ENCODE measurements at regions not wholly inside any gene's neighbourhood (a gene's known extent, or its start where the extent isn't known, plus 50 kb on each side); places are given as distances from the start of the nearest gene placed in this dataset.

DNA sequence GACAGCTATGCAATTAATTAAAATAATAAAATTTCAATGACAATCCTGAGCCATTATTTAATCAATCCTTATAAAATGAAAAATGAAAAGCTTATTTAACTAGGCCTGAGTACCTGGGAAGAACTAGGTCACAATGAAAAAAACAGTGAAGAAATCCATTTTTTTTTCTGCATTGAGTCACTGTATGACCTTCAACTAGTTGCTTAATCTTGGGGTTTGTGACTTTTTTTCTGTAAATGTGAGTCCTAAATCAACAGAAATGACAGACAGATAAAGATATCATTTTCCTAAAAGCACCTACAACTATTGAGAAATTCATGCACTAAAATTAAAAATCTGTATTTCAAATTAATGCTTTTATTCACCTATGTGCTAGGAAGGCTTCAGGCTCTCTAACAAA, 96.8 kb downstream of the TMEM26 start:
- in situ Hi-C loops (cut with MboI; ENCODE audit: low sequenced_read_pairs): no loop called here

DNA sequence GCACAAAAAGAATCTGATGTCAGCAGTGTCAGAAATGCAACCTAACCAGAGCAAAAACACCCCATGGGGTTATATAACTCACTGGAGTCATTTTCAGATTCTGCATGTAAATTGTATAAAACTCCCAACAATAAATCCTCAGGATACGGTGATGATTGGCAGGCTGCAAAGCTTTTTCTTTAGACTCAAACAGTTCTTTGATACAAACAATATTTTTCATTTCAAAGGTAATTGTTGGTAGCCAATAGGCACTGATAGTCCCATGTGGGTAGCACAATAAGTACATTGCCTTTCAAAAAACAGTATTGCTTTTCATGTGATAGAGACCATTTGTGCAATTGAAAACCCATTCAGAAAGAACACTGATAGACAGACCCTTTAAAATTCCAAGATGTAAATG, 98.0 kb downstream of the TMEM26 start:
- in situ Hi-C loops (cut with MboI; ENCODE audit: low sequenced_read_pairs): no loop called here

DNA sequence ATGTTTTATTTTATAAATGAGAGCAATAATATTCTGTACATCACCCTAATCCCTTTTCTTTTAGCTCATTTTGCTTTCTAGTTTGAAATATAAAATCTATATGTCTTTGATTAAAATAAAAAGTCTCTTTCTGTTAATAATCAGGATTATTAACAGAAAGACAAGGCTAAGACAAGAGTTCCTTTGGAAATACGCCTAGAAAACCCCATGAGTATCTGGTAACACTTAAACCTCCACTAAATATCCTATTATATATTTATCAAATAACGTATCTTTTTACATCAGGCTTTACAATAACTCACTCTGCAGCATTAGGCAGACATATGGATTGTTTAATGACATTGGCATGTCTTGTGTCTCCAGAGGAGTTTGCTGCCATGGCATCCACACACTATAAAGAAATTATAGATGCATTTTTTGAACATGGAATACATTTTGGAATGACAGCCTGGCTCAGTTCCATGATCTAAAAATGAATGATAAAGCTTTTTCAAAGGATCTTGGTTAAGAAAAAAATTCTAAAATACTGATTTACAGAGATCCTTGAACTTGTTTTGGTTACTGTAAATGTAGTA, 98.7 kb downstream of the TMEM26 start:
- in situ Hi-C loops (cut with MboI; ENCODE audit: low sequenced_read_pairs): no loop called here

DNA sequence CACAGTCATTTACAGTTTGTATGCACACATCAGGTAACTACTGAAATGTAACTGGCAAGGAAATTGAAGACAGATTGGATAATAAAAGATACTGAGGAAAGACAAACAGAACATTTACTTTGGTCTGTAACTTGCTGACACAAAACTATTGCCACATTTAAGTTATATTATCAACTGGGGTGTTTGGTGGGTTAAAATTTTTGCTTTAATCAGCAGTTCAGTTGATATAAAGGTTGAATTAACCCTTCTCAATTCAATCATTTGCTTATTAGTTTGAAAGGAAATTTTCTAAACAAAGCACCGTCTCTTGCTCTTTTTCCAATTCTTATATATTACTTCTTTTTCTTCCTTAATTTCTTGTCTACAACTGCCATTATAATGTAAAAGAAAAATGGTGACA, 102.4 kb downstream of the TMEM26 start:
- in situ Hi-C loops (cut with MboI; ENCODE audit: low sequenced_read_pairs): no loop called here

DNA sequence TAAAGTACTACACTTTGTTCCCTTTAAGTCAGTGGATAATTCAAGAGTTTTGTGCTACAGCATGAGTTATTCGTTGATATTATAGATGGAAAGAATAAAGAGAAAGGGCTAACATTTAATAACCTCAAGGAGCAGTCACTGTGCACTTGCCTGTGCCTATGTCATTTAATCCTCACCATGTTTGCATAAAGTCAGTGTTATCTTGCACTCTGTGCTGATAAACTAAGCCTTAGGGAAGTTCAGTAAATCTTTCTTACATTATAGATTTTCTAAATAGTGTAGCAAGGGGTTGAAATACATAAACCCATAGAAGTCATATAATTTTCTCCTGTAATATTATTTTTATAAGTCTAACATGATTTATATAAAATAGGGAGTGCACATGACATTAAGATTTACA, 103.1 kb downstream of the TMEM26 start:
- in situ Hi-C loops (cut with MboI; ENCODE audit: low sequenced_read_pairs): no loop called here

DNA sequence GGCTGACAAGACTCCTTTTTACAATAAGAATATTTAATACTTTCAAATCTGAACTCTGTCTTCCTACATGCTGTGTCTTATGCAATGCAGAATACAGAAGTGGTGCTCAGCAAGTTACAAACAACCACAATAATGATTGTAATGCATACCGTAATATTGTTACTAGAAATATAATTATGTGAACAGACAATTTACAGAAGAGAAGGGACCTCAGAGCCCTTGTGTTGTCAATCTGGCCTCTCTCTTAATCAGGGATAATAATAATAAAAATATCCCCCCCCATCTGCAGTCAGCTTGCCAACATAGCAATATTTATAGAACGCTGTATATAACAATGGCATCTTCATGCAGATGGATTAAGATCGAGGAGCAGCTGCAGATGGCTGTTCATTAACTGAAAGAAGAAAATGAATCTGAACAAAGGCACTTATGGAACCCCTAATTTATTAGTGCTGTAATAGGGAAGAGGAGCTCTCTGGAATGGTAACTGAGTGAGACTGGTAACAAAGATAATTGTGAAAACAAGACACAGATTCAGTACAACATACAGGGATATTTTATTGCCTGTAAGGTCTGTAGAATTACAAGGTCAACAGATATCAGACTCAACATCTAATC, 106.3 kb downstream of the TMEM26 start:
- in situ Hi-C loops (cut with MboI; ENCODE audit: low sequenced_read_pairs): no loop called here

DNA sequence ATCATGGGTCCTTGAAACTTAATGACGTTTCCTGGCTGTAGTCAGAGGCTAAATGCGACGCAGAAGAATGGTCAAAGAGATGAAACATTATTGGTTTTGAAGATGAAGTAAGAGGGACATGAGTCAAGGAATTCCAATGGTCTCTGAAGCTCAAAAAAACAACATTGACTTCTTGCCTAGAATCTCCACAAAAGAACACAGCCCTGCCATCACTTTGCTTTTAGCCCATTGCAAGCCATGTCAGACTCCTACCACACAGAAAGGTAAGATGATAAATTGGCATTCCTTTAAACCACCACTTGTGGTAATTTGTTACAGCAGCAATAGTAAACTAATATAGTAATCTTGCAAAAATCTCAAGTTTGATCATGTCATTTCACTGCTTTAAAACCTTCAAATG, 109.4 kb downstream of the TMEM26 start:
- in situ Hi-C loops (cut with MboI; ENCODE audit: low sequenced_read_pairs): no loop called here

DNA sequence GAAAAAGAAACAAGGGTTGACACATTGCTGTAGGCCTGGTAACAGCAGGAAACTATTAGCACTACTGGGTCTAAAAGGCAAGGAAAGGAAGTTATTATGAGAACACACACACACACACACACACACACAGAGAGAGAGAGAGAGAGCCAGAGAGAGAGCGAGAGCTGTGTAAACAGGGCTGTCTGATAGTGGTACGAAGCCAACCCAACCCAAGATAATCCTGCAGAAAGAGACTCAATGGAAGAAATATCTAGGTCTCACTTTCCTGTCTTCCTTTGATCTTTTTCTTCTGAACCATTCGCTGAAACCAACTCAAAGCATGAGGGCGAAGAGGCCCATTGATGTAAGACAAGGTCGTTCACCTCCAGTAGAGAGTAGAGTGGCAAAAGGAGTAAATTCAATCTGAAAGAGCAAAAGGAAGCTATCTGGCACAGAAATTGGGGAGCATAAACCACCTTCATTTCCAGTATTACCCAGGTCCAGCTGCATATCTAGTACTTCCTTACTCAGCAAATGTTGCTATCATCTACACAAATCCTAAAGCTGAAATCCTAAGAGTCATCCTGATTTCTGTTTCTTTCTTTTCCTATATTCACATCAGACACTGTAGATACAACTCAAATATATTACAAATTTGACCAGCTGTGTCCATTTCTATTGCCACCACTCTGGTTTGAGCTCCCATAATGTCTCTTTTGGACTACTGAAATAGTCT, 110.2 kb downstream of the TMEM26 start:
- in situ Hi-C loops (cut with MboI; ENCODE audit: low sequenced_read_pairs): no loop called here

DNA sequence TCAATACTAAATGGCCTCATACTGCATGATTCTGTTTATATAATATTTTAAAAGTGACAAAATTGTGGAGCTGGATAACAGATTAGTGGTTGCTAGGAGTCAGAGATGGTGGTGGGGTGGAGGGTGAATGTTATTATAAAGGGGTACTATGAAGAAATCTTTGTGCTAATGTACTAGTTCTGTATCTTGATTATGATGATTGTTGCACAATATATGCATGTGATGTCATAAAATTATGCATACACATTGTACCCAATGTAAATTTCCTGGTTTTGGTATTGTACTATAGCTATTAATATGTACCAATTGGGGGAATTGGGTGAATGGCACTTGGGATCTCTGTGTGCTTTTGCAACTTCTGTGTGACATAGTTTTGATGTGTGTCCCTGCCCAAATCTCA, 112.2 kb downstream of the TMEM26 start:
- in situ Hi-C loops (cut with MboI; ENCODE audit: low sequenced_read_pairs): no loop called here

DNA sequence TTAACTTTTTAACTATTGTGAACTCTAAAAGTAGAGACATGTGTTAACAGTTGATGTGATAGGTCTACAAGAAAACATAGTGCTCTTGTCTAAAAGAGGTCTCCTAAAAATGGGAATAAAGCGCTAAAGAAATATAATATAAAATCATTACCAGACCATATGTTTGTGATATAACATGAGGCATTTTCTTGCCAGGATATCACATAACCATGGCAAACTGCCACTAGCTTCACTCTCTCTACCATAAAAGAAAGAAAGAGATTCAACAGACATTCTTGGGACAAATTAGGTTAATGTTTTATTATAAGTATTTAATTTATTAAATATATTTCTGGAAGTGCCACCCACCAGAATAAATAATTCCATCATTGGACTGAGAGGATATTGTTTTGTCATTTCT, 115.0 kb downstream of the TMEM26 start:
- in situ Hi-C loops (cut with MboI; ENCODE audit: low sequenced_read_pairs): no loop called here

DNA sequence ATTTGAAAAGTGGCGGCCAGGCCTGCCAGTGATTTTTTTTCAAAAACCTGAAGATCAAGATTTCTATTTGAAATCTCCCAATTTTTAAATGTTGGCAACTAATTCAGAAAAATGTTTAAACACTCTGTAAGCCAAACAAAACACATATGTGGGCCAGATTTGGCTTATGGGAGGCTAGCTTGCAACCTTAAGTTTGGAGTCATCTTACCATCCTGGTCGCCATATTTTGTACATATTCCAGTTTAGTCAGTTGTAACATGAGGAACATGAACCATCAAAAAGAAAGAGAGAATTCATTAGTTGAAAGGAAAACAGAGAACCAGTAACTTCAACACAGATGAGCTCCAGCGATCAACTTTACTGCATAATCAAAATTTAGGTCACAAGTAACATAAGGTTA, 115.4 kb downstream of the TMEM26 start:
- in situ Hi-C loops (cut with MboI; ENCODE audit: low sequenced_read_pairs): no loop called here

DNA sequence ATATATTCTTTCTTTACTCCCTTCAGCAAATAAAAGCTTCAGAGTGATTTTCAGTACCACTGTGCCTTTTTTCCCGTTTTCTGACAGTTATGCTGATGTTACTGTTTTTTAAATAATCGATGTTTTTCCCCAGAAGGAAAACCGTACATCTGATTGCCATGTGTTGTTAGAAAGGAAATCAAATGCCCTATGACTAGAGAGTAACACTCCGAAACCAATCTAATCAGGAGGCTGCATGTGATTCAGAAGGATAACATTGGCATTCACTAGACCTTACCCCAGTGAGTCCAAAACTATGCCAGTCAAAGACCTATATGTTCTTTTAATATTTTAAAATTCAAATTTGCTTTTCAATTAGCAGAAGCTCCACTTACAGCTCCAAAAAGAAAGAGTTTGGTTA, 116.3 kb downstream of the TMEM26 start:
- in situ Hi-C loops (cut with MboI; ENCODE audit: low sequenced_read_pairs): no loop called here

DNA sequence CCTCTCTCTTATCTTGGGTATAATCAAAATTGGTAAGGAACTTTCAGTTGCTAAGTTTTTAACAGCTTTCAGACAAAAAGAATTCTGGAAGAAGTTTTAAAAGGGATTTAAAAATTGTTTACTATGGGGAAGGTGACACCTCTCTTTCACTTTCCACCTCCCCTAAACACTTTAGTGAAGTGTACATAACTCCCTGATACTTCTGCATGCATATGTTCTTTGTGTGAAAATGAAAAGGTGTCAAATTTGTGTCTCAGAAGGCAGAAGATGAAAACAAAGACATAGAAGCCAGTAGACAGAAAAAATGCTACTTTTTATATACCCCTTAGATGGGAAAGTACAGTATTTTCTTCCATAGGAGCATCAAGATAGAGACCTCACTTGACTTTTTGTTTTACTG, 117.8 kb downstream of the TMEM26 start:
- in situ Hi-C loops (cut with MboI; ENCODE audit: low sequenced_read_pairs): no loop called here

DNA sequence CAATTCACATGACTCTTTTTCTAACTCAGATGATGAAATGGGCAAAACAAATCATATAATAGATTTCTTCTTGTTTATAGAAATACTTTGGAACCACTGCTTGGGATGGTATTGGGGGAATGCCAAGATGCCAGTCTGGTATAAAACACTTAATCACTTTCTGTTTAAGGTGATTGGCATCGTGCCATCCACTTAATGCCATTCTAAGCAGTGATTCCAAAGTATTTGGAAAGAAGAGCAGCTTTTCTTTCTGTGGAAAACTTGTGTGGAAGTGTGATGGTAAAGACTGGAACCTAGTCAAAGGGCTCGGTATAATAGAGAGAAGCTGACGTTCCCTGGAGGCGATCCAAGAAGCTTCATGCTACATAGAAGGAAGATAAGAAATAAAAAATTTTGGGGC, 120.6 kb downstream of the TMEM26 start:
- in situ Hi-C loops (cut with MboI; ENCODE audit: low sequenced_read_pairs): no loop called here

DNA sequence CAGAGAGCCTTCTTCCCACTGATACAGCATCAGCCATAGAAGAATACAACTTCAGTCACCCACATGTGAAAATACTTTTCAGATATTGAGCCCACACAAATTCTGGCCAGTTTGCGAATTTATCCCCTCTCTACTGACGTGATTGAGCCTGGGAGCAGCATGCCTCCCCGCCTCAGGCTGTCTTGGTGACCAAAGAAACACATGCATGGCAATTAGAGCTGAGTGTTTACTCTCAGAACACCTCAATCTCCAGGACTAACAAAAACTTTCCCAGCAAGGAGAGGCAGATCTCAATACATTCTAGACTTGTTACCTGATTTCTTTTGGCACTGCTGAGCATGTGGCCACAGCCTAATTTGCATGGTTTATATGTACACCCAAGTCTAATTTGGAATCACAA, 122.5 kb downstream of the TMEM26 start:
- in situ Hi-C loops (cut with MboI; ENCODE audit: low sequenced_read_pairs): no loop called here

DNA sequence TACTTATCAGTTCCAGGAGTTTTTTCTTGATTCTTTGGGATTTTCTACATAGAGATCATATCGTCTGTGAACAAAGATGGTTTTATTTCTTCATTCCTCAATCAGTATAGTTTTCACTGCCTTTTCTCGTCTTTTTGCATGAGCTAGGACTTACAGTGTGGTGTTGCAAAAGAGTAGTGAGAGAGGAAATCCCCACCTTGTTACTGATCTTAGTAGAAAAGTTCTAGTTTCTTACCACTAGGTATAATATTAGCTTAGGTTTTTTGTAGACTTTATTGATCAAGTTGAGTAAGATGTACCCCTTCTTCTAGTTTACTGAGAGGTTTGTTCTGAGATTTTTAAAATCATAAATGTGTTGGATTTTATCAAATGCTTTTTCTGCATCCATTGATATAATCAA, 123.3 kb downstream of the TMEM26 start:
- in situ Hi-C loops (cut with MboI; ENCODE audit: low sequenced_read_pairs): no loop called here

DNA sequence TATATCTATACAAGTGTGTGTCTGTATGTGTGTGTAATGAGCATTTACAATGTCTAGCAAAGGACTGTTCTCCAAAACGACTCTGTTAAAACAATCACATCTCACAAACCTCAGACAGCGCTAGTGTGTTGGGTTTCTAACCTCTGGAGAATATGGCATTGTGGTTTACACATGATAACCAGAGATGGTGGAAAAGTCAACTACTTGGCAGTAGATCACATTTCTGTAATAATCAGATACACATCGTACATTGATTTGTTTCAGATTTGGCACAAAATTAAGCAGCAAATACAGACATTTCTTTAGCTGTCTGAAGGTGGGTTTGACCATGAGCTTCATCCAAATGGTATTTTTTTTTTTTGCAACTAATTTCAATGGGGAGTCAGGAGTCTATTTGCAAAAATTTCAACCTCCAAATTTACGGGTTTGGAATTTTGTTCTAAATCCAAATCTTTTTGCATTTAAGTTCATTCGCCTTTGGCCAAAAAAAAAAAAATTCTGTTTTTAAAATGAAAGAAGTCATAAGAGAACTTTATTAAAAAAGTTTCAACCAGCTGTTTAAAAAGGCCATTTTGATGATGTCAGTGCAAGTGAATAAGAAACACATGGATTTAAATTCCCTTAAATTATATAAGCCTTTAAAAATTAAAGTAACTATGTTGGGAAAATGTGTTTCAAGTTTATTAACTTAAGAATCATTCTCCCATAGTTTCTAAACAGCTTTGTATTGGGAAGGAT, 127.8 kb downstream of the TMEM26 start:
- in situ Hi-C loops (cut with MboI; ENCODE audit: low sequenced_read_pairs): no loop called here

DNA sequence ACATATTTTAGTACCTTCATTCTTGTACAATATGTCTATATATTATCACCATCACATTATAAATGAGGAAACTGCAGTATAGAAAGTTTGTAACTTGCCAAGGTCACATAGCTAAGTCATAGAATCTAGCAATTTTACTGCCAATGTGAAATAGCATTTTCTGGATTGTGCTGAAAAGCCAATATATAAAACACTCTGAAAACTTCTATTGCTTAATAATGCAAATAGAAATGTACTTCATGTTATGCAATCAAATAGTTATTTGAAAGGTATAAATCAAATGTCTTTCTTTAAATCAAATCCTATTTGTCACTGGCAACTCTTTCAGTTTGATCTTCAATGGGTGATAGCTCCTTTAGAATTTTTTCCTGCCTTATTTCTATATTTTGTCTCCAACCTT, 129.5 kb downstream of the TMEM26 start:
- in situ Hi-C loops (cut with MboI; ENCODE audit: low sequenced_read_pairs): no loop called here

DNA sequence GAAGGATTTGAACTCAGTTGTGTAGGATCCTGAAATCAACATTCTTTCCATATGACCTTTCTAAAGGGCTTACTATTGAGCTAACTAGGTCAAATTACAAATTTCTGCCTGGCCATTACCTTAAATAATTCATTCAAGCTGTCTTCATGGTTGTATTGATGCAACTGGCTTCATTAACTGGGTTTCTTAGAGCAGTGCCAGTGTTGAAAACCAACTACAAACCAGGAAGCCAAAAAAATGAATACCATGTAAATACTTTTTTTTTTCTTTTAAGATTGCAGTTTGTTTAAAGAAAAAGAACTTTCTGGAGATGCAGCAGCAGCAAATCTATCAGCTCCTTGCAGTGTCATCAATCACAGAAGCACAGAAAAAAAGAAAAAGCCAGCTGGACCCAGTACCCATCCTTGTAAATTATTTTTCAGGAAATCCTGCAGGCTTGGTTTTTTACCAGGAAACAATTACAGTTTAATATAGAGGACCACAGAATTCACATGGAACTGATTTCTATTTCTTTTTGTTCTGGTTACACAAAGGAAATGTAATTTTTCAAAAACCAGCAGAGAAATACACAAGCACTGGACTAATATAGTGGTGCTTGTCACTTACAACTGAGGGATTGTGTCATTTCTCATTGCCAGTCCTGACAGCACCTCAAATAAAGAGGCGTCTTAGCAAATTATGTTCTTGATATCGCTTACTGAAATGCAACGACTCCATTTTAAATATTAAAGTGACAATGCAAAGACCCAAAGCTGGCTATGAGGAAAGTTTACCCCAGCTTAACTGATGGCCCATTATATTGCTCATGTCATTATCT, 131.9 kb downstream of the TMEM26 start:
- in situ Hi-C loops (cut with MboI; ENCODE audit: low sequenced_read_pairs): no loop called here

DNA sequence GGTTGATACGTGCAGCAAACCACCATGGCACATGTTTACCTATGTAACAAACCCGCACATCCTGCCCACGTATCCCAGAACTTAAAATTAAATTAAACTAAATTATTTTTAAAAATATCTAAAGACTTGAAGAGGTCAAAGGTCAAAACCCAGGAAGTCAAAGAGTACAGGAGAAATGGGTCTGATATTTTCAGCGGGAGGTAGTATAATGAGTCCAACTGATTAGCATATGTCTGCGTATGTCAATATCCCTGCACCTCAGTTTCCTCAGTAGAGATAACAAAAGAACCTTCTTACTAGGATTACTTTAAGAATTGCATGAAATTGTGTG, 133.0 kb downstream of the TMEM26 start:
- in situ Hi-C loops (cut with MboI; ENCODE audit: low sequenced_read_pairs): no loop called here
